Tibial nerve (tissue), 4 donors: ENCODE measurements at regions not wholly inside any gene's neighbourhood (a gene's known extent, or its start where the extent isn't known, plus 50 kb on each side); places are given as distances from the start of the nearest gene placed in this dataset.

Source experiments
- EP300 ChIP-seq, 2 donors: sonication (generic); formaldehyde crosslinking; IDR thresholded peaks; one replicate each; pipeline ENCODE4 v1.6.1; 2017; ENCODE audit warnings: antibody characterized with exemption in 2 of 2, mild to moderate bottlenecking in 1 of 2
- POLR2A ChIP-seq, 2 donors: fragments of 450-650 bp; IDR thresholded peaks; one replicate each; pipeline ENCODE4 v1.6.1; 2017; ENCODE audit warnings: antibody characterized with exemption in 2 of 2, mild to moderate bottlenecking in 2 of 2, moderate library complexity in 2 of 2
- TF ChIP-seq, protein P1 (sequence below), 5 experiments: fragments of 200-600 bp in 3 of 5; fragments of 450-650 bp in 2 of 5; sonication (generic) in 3 of 5; IDR thresholded peaks; one replicate each; pipeline ENCODE4 v1.5.1; 2016 to 2019; ENCODE audit warnings: antibody characterized with exemption in 5 of 5, mild to moderate bottlenecking in 3 of 5, moderate library complexity in 2 of 5

DNA sequence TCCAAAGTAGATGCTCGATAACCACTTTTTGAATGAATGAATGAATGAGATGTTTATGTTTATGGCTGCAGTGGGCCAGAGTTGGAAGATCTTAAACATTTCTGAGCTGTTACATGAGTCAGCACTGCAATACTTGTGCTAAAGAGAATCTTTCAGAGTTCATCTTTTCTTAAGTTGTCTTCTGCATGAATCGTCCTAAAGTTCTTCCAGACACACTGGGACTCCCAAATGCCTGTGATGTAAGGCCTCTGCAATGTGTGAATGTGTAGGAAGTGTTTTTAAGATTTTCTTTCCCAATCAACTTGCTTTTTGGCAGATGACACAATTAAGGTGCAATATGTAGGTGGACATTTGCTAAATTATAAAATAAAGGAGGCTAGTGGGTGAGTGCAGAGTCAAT, 50.3 kb upstream of the TRIM9 start:
- TF ChIP-seq, protein P1, sequence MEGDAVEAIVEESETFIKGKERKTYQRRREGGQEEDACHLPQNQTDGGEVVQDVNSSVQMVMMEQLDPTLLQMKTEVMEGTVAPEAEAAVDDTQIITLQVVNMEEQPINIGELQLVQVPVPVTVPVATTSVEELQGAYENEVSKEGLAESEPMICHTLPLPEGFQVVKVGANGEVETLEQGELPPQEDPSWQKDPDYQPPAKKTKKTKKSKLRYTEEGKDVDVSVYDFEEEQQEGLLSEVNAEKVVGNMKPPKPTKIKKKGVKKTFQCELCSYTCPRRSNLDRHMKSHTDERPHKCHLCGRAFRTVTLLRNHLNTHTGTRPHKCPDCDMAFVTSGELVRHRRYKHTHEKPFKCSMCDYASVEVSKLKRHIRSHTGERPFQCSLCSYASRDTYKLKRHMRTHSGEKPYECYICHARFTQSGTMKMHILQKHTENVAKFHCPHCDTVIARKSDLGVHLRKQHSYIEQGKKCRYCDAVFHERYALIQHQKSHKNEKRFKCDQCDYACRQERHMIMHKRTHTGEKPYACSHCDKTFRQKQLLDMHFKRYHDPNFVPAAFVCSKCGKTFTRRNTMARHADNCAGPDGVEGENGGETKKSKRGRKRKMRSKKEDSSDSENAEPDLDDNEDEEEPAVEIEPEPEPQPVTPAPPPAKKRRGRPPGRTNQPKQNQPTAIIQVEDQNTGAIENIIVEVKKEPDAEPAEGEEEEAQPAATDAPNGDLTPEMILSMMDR (IDR thresholded peaks at IDR 0.05) = no peak
- TF ChIP-seq POLR2A (IDR thresholded peaks at IDR 0.05) (no peak), EP300 (IDR thresholded peaks at IDR 0.05) (no peak)
